Body of pancreas (tissue), 4 donors: ENCODE measurements at regions not wholly inside any gene's neighbourhood (a gene's known extent, or its start where the extent isn't known, plus 50 kb on each side); places are given as distances from the start of the nearest gene placed in this dataset.

Experiments used
- ATAC-seq: fragments of 150-250 bp; one replicate; pipeline ENCODE4 v1.9.1; 2016
- DNase-seq, 4 donors: peaks; one replicate each; pipeline ENCODE4 v3.0.0-alpha.2; 2019
- H3K27ac ChIP-seq, 4 donors: fragments of 200-600 bp; sonication (generic); 1 replicate in 3 of 4; 2 replicates in 1 of 4; pipeline versions ENCODE4 v1.5.1 to v1.6.1; 2016 to 2019; ENCODE audit warnings: mild to moderate bottlenecking in 1 of 4, mixed read lengths in 1 of 4, moderate library complexity in 1 of 4
- H3K27me3 ChIP-seq, 2 donors: fragments of 200-600 bp; sonication (generic); one replicate each; pipeline ENCODE4 v1.6.0; 2016; ENCODE audit warnings: mild to moderate bottlenecking in 1 of 2
- H3K36me3 ChIP-seq, 2 donors: fragments of 200-600 bp; sonication (generic); replicated peaks in 1 of 2; 2 replicates each; pipeline ENCODE4 v1.5.1; 2016; ENCODE audit warnings: low read depth in 2 of 2; ENCODE audit not compliant: insufficient read depth in 1 of 2
- H3K4me1 ChIP-seq: fragments of 200-600 bp; sonication (generic); one replicate; pipeline ENCODE4 v1.6.0; 2016
- H3K4me3 ChIP-seq, 2 donors: fragments of 200-600 bp; sonication (generic); 1 replicate in 1 of 2; 2 replicates in 1 of 2; pipeline ENCODE4 v1.5.1; 2016 to 2019
- H3K9me3 ChIP-seq, 3 donors: fragments of 200-600 bp; sonication (generic); 1 replicate in 2 of 3; 2 replicates in 1 of 3; pipeline ENCODE4 v1.5.1; 2016
- POLR2A ChIP-seq, 3 donors: fragments of 450-650 bp; IDR thresholded peaks; one replicate each; pipeline ENCODE4 v1.6.1; 2016; ENCODE audit warnings: antibody characterized with exemption in 3 of 3, mild to moderate bottlenecking in 2 of 3
- WGBS, 2 donors: methylation state at CpG; one replicate each; pipeline ENCODE4 v1.1.5; 2017; 5-methylcytosine and 5-hydroxymethylcytosine counted together
- intact Hi-C: fragments of 100-400 bp; cut with DNase I; formaldehyde crosslinking; loops from one replicate; pipeline ENCODE4 v1.15.1; 2023
- TF ChIP-seq, protein P1 (sequence below), 7 experiments: fragments of 450-650 bp in 4 of 7; fragments of 200-600 bp in 3 of 7; sonication (generic) in 3 of 7; IDR thresholded peaks; one replicate each; pipeline ENCODE4 v1.5.1; 2016 to 2019; ENCODE audit warnings: antibody characterized with exemption in 7 of 7

DNA sequence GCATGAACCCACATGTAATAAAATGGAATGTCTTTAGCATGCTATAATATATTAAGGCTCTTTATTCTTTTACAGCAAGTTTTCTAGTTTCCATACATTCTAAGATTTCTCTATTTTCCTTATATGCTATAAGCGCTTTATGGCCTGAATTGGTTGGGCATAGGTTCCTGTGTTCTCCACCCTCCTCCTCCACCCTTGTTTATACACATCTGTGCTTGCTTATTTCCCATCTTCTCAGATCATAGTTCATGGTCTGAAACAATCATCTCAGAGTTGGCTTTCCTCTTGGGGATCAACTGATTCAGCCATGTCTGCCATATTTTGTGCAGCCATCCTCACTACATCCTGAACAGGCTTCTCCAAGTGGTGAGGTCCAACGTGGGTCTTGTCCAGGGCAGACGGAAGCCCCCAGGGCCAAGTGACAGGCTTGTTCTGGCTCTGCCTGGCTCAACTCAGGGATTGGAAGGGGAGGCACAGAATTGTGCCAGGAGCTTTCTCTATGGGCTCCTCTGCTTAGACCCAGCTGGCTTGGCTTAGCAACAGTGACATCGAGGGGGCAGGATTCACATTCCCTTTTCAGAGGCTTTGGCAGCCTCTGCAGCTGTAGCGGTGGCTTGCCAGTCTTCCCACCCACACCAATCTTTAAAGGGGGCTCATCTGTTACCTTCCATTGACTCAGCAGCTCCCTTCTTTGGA lies 327.3 kb downstream of the PTEN start:
- DNase-seq (no peak), ATAC-seq (no peak)
- no peak overlapping the region for H3K4me3 ChIP-seq
- H3K27ac ChIP-seq = no peak overlapping the region
- no peaks in the 10 kb centered on the region for H3K27me3 ChIP-seq
- TF ChIP-seq POLR2A (IDR thresholded peaks at IDR 0.05) = no peak
- TF ChIP-seq, protein P1, sequence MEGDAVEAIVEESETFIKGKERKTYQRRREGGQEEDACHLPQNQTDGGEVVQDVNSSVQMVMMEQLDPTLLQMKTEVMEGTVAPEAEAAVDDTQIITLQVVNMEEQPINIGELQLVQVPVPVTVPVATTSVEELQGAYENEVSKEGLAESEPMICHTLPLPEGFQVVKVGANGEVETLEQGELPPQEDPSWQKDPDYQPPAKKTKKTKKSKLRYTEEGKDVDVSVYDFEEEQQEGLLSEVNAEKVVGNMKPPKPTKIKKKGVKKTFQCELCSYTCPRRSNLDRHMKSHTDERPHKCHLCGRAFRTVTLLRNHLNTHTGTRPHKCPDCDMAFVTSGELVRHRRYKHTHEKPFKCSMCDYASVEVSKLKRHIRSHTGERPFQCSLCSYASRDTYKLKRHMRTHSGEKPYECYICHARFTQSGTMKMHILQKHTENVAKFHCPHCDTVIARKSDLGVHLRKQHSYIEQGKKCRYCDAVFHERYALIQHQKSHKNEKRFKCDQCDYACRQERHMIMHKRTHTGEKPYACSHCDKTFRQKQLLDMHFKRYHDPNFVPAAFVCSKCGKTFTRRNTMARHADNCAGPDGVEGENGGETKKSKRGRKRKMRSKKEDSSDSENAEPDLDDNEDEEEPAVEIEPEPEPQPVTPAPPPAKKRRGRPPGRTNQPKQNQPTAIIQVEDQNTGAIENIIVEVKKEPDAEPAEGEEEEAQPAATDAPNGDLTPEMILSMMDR (IDR thresholded peaks at IDR 0.05) = no peak
- peaks cover 5% of the 10 kb centered on the region for H3K4me1 ChIP-seq
- no peaks in the 10 kb centered on the region for H3K9me3 ChIP-seq
- H3K36me3 ChIP-seq = no peaks in the 10 kb centered on the region
- WGBS, 2 donors = 75 to 94% methylated on average over 5 of the region's 5 CpGs
- intact Hi-C loops = no loop called here

DNA sequence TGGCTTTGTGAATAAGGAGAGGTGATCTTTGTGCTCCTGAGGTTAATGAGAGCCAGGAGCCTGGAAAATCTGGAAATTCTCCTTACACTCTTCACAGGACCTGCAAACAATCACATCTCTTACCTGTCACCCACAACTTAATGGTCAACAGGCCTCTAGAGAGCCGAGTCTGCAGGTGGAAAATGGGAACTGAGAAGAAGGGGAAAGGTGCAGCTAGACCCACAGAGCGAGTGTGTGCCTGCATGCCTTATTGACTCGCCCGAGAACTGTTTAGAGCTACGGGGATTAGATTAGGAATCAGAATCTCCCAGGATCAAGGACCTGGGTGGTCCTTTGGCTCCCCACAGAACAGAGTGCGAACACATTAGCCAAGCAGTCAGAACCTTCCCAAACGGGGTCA lies 329.6 kb downstream of the PTEN start:
- ATAC-seq (no peak), DNase-seq (no peak)
- Histone ChIP-seq H3K4me3 (no peak overlapping the region), H3K36me3 (no peaks in the 10 kb centered on the region), H3K27ac (no peak overlapping the region), H3K9me3 (no peaks in the 10 kb centered on the region), H3K27me3 (no peaks in the 10 kb centered on the region), H3K4me1 (no peaks in the 10 kb centered on the region)
- 92 to 95% methylated on average over 7 of the region's 7 CpGs for WGBS, 2 donors
- intact Hi-C loops = no loop called here
- TF ChIP-seq, protein P1 (IDR thresholded peaks at IDR 0.05) = no peak
- no peak for TF ChIP-seq POLR2A (IDR thresholded peaks at IDR 0.05)

DNA sequence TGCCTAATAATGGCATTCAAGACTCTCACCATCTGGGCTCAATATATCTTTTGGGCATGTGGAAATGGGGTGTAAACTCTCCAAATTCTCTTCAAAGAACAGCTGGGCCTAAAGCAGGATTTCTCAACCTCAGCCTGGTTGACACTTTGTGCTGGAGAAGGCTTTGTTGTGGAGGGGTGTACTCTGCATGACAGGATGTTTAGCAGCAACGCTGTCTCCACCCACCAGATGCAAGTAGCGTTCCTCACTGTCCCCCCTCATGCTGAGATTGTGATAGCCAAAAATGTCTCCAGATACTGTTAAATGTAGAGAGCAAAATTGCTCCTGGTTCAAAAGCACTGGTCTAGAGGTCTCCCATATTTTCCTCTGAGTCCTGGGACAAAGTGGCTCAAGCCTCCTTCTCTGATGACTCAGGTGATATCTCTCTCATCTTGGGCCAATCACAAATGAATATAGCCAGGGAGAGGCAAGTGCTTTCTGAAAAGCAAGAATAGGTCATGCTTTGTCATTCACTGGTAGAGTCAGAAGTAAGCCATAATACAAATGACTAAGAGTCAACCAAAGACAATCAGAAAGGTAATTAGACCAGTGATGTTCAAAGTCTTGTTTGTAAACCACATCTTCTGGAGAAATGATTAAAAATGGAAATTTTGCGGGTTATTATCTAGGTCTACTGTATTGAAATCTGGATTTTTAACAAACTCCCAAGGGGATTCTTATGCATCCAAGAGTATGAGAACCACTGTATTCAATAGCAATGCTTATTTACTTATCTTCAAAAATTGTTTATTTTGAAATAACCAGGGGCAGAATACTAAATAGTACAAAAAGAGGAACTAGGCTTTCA lies 330.8 kb downstream of the PTEN start:
- 79 to 82% methylated on average over 3 of the region's 3 CpGs for WGBS, 2 donors
- H3K4me1 ChIP-seq = no peaks in the 10 kb centered on the region
- no peak for TF ChIP-seq POLR2A (IDR thresholded peaks at IDR 0.05)
- TF ChIP-seq, protein P1 (IDR thresholded peaks at IDR 0.05) = no peak
- ATAC-seq (no peak), DNase-seq (no peak)
- H3K4me3 ChIP-seq = no peak overlapping the region
- no peaks in the 10 kb centered on the region for H3K9me3 ChIP-seq
- no peaks in the 10 kb centered on the region for H3K27me3 ChIP-seq
- intact Hi-C loops = no loop called here
- no peak overlapping the region for H3K27ac ChIP-seq
- no peaks in the 10 kb centered on the region for H3K36me3 ChIP-seq

DNA sequence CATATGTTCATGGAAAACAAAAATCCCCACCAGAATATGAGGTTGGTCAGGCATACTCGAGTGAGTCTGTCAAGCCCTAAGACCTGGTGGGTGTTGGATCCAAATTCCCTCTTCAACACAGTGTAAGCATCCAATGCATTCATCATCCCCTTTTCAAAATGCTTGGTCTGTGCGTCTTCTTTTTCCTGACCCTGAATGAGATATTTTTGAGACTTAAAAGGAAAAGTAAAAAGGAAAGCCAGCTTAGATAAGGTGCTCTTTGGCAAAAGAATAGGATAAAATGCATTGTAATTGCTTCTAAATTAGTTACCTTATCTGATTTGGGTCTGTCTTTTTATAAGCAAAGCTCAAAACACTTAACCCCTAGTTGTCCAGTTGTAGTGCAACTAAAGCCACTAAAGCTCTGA lies 331.5 kb downstream of the PTEN start:
- no peaks in the 10 kb centered on the region for H3K36me3 ChIP-seq
- H3K4me3 ChIP-seq = no peak overlapping the region
- DNase-seq (no peak), ATAC-seq (no peak)
- H3K27me3 ChIP-seq = no peaks in the 10 kb centered on the region
- intact Hi-C loops = no loop called here
- no peaks in the 10 kb centered on the region for H3K4me1 ChIP-seq
- 29 to 34% methylated on average over 2 of the region's 2 CpGs for WGBS, 2 donors
- H3K27ac ChIP-seq = no peak overlapping the region
- no peaks in the 10 kb centered on the region for H3K9me3 ChIP-seq
- TF ChIP-seq POLR2A (IDR thresholded peaks at IDR 0.05) = no peak
- TF ChIP-seq, protein P1 (IDR thresholded peaks at IDR 0.05) = no peak
